HG03159 (cell line): ENCODE measurements at regions not wholly inside any gene's neighbourhood (a gene's known extent, or its start where the extent isn't known, plus 50 kb on each side); places are given as distances from the start of the nearest gene placed in this dataset.
"Not testable (repeated sequence)": the region's sequence is repeated elsewhere in the genome, so short reads cannot be mapped to it uniquely, and the experiment has no call there.

Experiments
- ATAC-seq: cut with Tn5 transposase; IDR thresholded peaks from one replicate; pipeline ENCODE4 v1.9.1; 2021; ENCODE audit warnings: mild to moderate bottlenecking, moderate library complexity; ENCODE audit not compliant: unreplicated experiment

DNA sequence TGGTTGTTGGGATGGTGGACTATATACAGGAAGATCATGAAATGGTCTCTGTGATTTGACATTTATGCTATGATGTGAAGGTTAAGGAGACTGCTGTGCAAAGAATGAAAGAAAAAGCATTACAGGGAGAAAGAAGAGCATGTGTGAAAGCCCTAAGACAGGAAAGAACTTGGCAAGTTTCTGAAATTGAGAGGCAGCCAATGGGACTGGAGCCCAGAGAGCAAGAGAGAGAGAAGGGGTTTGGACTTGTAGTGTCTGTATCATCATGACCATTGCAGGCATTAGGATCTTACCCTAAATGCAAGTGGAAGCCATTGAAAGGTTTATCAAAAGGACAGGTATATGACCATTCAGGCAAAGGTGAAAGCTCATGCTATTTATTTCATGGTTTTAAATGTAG lies 147.1 kb downstream of the NAA11 start:
- ATAC-seq: no peak

DNA sequence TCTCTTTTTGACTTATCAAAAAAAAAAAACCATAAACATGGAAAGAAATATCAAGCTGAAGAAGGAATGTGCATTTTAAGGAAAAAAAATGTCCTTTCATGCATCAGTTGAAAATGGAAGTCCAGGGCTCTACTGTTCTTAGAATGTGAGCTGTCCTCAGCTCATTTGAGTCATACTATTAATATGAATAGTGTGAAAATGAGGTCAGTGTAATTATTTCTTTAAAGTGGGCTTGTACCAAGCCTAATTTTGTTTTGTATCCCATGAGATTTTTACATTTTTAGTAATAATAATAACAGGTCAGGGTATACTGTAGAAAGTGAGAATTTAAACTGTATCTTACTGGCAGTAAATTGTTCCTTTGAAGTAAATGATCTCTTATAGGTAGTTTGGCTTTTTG lies 148.5 kb downstream of the NAA11 start:
- peak; percentile 53 for ATAC-seq

DNA sequence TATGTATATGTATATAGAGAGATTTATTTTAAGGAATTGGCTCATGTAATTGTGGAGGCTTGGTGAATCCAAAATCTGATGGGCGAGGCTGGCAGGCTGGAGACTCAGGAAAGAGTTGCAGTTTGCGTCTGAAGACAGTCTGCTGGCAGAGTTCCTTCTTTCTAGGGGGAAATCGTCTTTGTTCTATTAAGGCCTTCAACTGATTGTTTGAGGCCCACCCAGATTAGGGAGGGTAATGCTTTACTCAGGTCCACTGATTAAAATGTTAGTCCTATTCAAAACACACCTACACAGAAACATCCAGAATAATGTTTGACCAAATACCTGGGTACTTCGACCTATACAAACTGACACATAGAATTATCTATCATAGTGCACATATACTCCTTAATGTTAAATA lies 149.5 kb downstream of the NAA11 start:
- ATAC-seq: no peak

DNA sequence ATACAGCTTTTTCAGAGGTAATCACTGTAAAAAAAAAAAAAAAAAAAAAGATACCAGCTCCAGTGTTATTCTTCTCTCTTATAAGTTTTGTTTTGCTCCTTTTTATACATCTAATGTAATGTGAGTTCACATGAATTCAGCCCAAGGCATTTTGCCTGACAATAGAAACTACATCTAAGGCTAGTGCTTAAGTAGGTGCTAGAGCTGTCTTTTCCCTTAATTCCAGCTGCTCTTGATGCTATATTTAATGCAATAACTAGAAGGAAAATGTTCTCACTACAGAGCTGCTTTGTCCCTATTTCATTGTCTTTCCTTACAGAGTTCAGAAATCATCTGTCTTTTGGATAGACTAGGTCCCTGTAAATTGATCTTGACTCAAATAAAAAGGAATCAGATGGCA lies 150.1 kb downstream of the NAA11 start:
- no peak for ATAC-seq

DNA sequence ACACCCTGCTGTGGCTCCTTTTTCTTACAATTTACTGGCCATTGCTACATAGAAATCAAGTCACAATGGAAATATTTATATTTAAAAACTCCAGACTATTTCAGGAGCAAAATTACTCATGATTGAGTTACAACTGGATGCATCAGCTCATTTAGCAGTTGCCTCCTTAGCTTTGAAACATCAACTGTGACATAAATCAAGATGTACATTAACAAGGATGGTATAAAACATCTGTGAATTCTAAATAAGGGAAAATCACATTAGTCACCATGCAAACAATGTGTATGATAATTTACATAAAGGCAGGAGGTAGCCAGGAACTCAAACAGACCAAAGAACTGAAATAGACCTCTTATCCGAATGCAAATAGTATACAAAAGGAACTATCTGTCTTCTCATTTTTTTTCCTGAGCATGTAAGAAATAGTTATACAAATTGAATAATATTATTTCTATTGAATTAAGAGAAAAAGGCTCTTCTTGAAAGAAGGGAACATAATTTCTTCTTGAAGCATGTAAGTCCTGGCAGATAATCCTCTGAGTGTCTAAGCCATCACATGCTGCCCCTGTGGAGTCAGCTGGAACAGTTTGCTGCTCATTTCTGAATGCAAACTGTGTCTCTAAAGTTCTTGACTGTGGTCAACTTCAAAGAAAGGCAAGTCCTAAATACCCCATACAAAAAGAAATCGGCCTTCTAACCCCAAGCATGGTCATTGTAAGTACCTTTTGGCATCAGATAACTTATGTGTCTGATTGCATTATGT lies 151.2 kb downstream of the NAA11 start:
- no peak for ATAC-seq

DNA sequence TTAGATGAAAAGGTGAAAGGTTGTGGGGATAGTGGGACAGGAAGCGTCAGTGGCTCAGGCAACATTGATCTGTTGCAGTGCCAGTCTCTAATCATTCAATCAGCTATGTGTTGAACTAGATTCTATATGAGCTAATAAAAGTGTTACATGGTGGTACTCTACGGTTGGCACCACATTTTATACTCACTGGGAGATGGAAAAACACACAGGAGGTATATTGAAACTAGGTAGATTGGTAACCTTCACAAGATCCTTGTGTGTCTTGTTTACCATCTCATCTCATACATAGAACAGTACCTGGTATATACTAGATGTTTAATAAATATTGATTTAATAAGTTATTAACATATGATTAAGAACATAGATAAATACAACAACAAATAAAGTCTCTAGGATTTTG lies 152.7 kb downstream of the NAA11 start:
- ATAC-seq: no peak

DNA sequence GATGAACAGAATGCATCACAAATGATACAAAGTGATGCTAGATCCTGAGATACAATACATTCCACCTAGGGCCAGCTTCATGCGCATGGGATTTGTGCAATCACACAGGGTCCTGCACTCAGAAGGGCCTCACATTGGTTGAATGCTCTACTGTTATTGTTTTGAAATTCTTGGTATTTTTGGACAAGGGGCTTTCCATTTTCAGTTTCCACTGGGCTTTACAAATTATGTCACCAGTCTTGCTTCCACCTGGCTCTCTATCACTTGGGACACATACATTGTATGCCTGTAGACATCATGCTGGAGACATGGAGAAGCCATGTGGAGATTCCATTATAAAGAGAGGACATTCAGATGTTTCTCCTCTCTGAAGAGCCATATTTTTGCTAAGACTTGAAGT lies 155.8 kb downstream of the NAA11 start:
- no peak for ATAC-seq

DNA sequence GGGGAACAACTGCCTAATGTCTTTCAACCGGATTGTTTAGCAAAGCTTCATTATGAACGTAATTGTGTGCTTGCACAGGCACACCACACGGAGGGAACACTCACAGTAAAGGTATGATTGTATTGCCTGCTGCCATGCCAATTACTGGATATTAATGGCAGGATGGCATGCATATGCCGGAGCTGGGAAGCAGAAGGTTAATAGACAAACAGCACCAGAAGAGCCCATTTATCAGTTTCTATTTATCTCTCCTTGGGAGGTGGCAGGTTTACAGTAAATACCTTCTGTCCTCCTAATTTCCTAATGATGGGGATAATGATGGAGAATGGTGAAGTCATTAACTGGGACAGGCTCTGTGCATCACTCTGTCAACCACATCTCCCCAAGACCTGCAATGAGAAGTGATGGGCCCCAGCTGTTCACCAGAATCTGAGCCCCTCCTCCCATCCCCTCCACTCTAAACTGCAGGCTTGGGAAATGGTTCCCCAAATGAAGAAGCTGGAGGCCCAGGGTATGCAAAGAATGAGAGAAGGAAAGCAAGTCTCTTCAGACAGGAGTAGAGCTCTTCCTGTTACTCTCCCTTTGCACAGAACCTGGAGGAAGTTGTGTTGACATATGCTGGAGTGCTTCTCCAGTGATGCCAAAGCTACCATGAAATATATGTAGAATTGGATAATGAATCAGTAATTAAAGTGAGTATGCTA lies 160.8 kb downstream of the NAA11 start:
- no peak for ATAC-seq

DNA sequence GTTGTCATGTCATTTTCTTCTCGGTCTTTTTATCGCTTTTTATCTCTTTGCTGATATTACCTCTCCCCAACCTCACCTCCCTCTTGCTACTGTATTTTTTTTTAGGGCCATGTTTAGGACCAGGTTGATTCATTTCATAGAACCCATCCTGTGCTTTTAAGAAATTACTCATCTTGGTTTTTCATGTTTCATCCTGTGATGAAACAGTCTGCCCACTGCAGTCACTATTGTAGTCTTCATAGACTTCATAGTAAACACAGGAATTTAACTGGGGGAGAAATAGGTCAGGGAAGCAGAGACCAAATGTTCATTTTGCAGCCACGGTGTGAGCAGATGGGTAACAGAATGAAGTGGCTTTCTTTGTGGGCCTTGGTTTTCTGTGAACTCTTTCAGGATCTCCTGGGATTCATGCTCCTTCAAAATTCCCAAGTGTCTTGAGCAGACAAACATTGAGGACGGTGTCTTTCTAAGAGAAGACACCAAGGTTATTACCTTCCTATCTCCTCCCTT lies 161.8 kb downstream of the NAA11 start:
- no peak for ATAC-seq

DNA sequence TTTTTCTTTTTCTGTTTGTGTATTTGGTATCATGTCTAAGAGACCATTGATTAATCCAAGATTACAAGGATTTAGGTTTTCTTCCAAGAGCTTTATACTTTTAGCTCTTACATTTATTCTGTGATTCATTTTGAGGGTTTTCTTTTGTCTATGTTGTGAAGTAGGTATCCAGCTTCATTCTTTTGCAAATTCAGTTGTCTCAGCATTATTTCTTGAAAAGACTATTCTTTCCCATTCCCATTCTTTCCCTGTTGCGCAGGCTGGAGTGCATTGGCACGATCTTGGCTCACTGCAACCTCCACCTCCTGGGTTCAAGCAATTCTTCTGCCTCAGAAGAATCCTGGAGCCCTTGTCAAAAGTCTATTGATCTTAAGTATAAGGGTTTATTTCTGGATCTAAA lies 164.9 kb downstream of the NAA11 start:
- no peak for ATAC-seq

DNA sequence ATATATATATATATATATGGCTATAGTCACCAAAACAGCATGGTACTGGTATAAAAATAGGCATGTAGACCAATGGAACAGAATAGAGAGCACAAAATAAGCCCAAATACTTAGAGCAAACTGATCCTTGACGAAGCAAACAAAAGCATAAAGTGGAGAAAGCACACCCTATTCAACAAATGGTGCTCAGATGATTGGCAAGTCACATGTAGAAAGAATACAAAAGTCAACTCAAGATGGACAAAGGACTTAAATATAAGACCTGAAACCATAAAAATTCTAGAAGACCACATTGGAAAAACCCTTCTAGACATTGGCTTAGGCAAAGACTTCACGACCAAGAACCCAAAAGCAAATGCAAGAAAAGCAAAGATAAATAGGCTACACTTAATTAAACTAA lies 167.2 kb downstream of the NAA11 start:
- not testable (repeated sequence) for ATAC-seq

DNA sequence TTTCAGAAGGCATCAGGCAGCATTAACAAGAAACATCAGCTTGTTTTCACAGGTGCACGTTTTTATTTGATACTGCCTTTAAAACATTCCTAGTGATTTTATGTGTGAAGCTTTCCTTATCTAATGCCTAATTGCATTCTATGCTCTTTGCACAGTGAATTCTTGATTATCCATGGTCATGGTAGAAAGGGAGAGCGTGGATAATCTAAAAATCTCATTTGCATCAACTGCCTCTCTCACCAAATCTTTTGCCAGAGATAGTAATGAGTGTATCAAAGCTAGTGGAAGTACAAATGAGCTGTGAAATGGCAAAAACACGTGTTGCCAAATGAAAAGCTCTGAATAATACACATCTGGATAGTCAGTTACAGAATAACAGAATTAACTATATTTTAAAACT lies 170.5 kb downstream of the NAA11 start:
- no peak for ATAC-seq

DNA sequence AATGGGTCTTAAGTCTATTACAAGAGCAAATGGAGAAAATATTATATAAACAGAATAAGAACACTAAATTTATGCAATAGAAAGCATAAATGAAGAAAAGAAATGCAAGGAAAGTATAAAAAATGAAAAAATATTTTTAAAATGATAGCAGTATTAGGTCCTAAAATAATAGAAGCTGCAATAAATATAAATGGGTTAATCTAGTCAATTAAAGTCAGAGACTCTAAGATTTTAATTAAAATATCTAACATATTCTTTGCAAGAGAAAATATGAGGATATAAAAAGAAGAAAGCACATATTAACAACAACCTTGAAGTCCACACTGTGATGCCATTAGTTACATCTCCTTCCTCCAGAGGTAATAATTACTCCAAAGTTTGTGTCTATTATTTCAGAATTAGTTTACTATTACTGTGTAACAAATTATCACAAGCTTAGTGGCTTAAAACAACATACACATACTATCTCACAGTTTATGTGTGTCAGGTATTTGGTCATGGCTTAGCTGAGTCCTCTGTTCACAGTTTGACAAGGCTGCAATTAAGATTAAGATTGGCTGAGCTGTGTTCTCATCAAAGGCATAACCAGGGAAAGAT lies 174.9 kb downstream of the NAA11 start:
- no peak for ATAC-seq

DNA sequence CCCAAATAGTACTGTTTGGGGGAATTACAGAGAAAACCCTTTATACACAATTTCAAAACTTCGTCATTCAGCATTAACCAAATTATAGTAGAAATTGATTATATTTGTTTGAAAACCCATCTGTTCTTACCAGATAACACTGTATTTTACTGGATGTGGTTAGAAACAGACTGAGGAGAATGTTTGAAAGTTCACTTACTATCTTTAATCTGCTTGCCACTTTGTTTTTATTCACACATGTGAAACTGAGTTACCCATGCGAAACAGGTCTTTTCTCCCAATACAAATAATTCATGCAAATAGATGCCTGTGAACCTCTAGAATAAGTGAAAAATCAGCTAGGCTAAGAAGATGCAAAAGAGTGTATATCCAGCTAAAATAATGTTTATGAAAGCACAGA lies 177.5 kb downstream of the NAA11 start:
- no peak for ATAC-seq

DNA sequence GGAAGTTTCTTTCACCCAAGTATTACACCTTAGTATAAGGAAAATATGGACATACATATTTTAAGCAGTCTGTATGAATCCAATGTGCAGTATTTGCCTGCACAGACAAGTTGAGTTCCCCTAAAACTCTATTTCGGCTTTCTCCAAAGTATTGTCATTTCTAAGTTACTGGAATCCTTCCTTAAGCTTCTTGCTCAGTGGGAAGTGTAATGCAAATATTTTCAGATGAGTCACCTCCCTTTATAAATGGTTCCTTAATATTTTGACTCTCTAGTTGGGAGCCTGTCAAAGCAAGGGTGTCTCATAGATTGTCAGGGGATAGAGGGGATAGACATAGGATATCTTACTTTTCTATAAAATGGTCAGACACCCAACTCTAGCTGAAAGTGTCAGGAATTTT lies 178.6 kb downstream of the NAA11 start:
- no peak for ATAC-seq

DNA sequence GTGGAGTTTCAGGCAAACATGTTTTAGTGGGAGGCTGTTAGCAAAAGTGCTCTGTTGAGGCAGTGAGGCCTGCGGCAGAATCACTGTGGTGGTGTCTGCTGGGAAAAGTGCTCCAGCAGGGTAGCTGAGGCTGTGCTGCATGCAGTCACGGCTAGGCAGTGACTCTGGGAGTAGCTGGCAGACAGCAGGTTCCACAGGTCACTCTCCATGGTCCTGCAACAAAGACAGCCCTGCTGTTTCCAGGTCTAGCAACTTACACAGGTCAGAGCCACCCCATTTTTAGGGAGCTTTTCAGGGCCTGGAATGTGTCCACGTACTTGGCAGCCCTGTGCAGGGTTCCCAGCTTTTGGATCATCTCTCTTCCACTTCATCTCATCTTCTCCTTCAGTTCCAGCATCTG lies 184.3 kb downstream of the NAA11 start:
- no peak for ATAC-seq

DNA sequence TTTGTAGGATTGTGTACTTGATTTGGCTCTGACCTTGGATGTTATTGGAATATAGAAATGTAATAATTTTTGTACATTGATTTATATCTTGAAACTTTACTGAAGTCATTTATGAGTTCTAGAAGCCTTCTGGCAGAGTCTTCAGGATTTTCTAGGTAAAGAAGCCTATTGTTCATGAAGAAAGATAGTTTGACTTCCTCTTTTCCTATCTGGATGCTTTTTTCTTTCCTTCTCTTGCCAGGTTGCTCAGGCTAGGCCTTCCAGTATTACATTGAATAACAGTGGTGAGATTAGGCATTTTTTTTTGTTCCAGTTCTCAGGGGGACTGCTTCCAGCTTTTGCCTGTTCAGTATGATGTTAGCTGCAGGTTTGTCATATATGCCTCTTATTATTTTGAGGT lies 191.1 kb downstream of the NAA11 start:
- ATAC-seq: no peak

DNA sequence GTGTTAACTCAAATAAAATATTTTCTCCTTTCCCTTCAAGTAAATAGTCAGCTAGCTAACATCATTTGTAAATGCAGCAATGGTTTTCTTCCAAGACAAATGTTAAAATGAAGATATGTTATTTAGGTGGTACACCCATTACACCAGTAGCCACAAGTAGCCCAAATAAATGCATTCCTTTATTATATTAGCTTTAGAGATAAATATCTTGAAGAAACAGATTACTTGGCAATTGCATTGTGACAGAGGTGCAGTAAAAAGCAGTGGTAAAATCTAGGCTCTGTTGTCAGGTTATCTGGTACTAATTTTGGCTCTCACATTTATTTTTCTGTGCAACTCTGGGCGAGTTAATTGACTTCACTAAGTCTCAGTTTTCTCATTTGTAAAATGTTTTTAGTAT lies 193.0 kb downstream of the NAA11 start:
- no peak for ATAC-seq

DNA sequence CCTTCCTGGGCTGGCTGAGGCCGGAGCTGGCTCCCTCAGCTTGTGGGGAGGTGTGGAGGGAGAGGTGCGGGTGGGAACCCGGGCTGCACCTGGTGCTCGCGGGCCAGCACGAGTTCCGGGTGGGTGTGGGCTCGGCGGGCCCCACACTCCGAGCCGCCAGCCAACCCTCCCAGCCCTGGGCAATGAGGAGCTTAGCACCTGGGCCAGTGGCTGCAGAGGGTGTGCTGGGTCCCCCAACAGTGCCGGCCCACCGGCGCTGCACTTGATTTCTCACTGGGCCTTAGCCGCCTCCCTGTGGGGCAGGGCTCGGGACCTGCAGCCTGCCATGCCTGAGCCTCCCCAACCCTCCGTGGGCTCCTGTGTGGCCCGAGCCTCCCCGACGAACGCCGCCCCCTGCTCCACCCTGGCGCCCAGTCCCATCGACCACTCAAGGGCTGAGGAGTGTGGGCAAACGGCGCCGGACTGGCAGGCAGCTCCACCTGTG lies 182.7 kb upstream of the PAQR3 start:
- ATAC-seq: no peak

DNA sequence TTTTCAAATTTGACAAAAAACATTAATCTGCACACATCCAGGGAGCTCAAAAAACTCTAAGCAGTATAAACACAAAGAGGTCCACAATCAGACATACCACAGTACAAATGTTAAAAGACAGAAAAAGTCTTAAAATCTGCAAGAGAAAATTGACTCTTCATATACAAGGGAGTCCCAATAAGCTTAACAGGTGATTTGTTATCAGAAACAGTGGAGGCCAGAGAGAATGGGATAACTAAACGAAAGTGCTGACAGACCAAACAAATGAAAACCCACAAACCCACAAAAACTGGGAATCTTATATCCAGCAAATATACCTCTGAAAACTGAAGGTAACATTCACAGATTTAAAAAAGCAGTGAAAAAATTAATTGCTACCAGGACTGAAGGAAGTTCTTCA lies 182.0 kb upstream of the PAQR3 start:
- no peak for ATAC-seq

DNA sequence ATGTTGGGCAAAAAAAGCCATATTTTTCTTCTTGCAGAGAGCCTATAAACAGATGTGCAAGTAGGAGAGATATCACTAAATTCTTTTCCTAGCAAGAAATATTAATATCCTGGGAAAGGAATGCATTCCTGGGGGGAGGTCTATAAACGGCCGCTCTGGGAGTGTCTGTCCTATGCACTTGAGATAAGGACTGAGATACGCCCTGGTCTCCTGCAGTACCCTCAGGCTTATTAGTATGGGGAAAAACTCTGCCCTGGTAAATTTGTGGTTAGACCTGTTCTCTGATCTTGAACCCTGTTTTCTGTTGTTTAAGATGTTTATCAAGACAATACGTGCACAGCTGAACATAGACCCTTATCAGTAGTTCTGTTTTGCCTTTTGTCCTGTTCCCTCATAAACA lies 177.8 kb upstream of the PAQR3 start:
- ATAC-seq: not testable (repeated sequence)

DNA sequence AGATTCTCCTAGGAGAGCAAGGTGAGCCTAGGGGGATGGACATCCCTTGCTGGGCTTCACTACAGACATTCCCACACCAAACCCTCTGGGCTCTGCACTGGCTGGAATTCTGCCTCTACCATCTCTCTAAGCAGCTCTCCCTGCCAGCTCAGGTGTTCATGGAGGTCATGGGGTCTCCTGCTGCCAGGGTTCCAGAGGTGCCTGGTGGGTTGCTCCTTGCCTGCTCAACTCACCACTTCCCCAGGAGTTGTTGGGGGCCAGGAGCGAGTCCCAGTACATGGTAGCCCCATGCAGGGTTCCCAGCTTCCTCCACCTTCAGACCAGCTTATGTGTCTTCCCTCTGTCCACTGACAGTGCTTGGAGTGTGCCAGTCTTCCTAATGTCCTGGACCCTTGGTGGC lies 167.8 kb upstream of the PAQR3 start:
- no peak for ATAC-seq
